DOHH2 (cell line): ENCODE measurements at regions not wholly inside any gene's neighbourhood (a gene's known extent, or its start where the extent isn't known, plus 50 kb on each side); places are given as distances from the start of the nearest gene placed in this dataset.

Experiments
- H3F3A ChIP-seq: fragments of 200-600 bp; sonication (generic), shearing (Covaris generic); 2 replicates; pipeline ENCODE4 v1.6.0; 2016; ENCODE audit warnings: antibody characterized with exemption, mild to moderate bottlenecking; ENCODE audit not compliant: control insufficient read depth, insufficient read depth
- H3K27ac ChIP-seq: fragments of 200-600 bp; sonication (generic); 2 replicates; pipeline ENCODE4 v1.5.1; 2014; ENCODE audit warnings: low read depth, mild to moderate bottlenecking, low read length, moderate library complexity
- H3K27me3 ChIP-seq: fragments of 200-600 bp; sonication (generic); 2 replicates; pipeline ENCODE4 v1.6.1; 2014; ENCODE audit warnings: mild to moderate bottlenecking, low read length, mixed read lengths; ENCODE audit not compliant: control insufficient read depth
- H3K36me3 ChIP-seq: fragments of 200-600 bp; sonication (generic); 2 replicates; pipeline ENCODE4 v1.6.1; 2014; ENCODE audit warnings: mild to moderate bottlenecking, low read length, moderate library complexity, mixed read lengths; ENCODE audit not compliant: control insufficient read depth
- H3K4me1 ChIP-seq: fragments of 200-600 bp; sonication (generic); 2 replicates; pipeline ENCODE4 v1.6.1; 2014; ENCODE audit warnings: mild to moderate bottlenecking, low read length, mixed read lengths; ENCODE audit not compliant: control insufficient read depth
- H3K4me2 ChIP-seq: fragments of 200-600 bp; sonication (generic); 2 replicates; pipeline ENCODE4 v1.6.0; 2014; ENCODE audit warnings: mild to moderate bottlenecking, low read length, moderate library complexity
- H3K4me3 ChIP-seq: fragments of 200-600 bp; sonication (generic); 2 replicates; pipeline ENCODE4 v1.5.1; 2014; ENCODE audit warnings: mild to moderate bottlenecking, low read length, mixed read lengths
- H3K79me2 ChIP-seq: fragments of 200-600 bp; sonication (generic); 2 replicates; pipeline ENCODE4 v1.6.1; 2014; ENCODE audit warnings: mild to moderate bottlenecking, low read length, mixed read lengths; ENCODE audit not compliant: control insufficient read depth
- H3K9me2 ChIP-seq: fragments of 200-600 bp; sonication (generic); replicated peaks from 2 replicates; pipeline ENCODE4 v1.6.1; 2014; ENCODE audit warnings: mild to moderate bottlenecking, low read length, mixed read lengths; ENCODE audit not compliant: control insufficient read depth
- H3K9me3 ChIP-seq: fragments of 200-600 bp; sonication (generic); 2 replicates; pipeline ENCODE4 v1.6.1; 2014; ENCODE audit warnings: antibody characterized with exemption, low read length, mixed read lengths; ENCODE audit not compliant: control insufficient read depth, insufficient read depth
- H4K20me1 ChIP-seq: fragments of 200-600 bp; sonication (generic); 2 replicates; pipeline ENCODE4 v1.6.0; 2014; ENCODE audit warnings: low read depth, mild to moderate bottlenecking, antibody characterized with exemption, low read length, moderate library complexity; ENCODE audit not compliant: control insufficient read depth, insufficient read depth
- EZH2phosphoT487 ChIP-seq: fragments of 200-600 bp; sonication (generic); IDR thresholded peaks from 2 replicates; pipeline ENCODE4 v1.6.1; 2017; ENCODE audit warnings: borderline replicate concordance, mild to moderate bottlenecking, antibody characterized with exemption, low read length, moderate library complexity, mixed read lengths
- TF ChIP-seq, protein P1 (sequence below): fragments of 200-600 bp; sonication (generic); IDR thresholded peaks from one replicate; pipeline ENCODE4 v1.5.1; 2014; ENCODE audit warnings: antibody characterized with exemption, mild to moderate bottlenecking, low read depth, low read length; ENCODE audit not compliant: poor library complexity, severe bottlenecking

DNA sequence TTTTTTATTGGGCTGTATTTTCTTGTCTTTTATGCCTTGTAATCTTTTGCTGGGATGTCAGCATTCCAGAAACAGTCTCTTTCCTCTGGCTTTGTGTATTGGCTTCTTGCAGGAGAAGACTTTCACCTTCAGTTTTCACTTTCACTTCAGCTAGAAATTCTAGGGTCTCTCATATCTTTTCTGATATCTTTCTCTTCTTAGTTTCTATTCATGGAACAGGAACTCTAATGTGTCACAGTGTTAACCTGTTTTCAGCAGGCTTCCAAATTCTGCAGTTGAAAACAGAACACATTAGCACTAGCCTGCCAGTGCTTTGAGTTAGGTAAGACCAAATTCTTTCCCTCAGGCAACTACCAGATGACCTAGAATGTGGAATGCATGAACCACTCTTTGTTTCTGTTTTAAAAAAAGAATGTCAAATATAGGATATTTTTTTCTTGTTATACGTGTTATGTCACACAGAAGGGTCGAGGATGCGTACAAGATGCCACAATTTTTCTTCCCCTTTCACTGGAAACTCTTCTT is 164.7 kb downstream of the TUSC1 start:
- H3K27me3 ChIP-seq, result no peaks in the 10 kb centered on the region
- TF ChIP-seq, protein P1, sequence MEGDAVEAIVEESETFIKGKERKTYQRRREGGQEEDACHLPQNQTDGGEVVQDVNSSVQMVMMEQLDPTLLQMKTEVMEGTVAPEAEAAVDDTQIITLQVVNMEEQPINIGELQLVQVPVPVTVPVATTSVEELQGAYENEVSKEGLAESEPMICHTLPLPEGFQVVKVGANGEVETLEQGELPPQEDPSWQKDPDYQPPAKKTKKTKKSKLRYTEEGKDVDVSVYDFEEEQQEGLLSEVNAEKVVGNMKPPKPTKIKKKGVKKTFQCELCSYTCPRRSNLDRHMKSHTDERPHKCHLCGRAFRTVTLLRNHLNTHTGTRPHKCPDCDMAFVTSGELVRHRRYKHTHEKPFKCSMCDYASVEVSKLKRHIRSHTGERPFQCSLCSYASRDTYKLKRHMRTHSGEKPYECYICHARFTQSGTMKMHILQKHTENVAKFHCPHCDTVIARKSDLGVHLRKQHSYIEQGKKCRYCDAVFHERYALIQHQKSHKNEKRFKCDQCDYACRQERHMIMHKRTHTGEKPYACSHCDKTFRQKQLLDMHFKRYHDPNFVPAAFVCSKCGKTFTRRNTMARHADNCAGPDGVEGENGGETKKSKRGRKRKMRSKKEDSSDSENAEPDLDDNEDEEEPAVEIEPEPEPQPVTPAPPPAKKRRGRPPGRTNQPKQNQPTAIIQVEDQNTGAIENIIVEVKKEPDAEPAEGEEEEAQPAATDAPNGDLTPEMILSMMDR, result no peak
- no peak for TF ChIP-seq EZH2phosphoT487
- no peaks in the 10 kb centered on the region for H3F3A ChIP-seq
- H3K27ac ChIP-seq, result no peak overlapping the region
- H3K4me2 ChIP-seq, result no peak overlapping the region
- H3K9me3 ChIP-seq, result no peaks in the 10 kb centered on the region
- H4K20me1 ChIP-seq, result no peaks in the 10 kb centered on the region
- H3K9me2 ChIP-seq, result no peaks in the 10 kb centered on the region
- H3K79me2 ChIP-seq, result no peaks in the 10 kb centered on the region
- H3K4me3 ChIP-seq, result no peak overlapping the region
- H3K36me3 ChIP-seq, result no peaks in the 10 kb centered on the region
- no peaks in the 10 kb centered on the region for H3K4me1 ChIP-seq

DNA sequence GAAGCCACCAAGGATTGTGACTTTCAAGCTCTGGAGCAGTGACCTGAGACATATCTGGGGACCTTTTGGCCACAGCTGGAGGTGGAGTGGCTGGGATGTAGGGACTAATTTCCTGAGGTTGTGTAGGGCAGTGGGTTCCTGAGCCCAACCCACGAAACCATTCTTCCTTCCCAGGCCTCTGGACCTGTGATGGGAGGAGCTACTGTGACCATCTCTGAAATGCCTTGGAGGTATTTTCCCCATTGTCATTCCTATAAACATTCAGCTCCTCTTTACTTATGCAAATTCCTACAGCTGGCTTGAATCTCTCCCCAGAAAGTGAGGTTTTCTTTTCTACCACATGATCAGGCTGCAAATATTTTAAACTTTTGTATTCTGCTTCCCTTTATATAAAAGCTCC is 172.6 kb downstream of the TUSC1 start:
- Histone ChIP-seq H3K9me3 (no peaks in the 10 kb centered on the region), H3F3A (no peaks in the 10 kb centered on the region), H3K79me2 (no peaks in the 10 kb centered on the region), H3K36me3 (no peaks in the 10 kb centered on the region), H3K4me2 (no peak overlapping the region), H3K27ac (no peak overlapping the region), H3K4me1 (no peaks in the 10 kb centered on the region), H3K27me3 (no peaks in the 10 kb centered on the region), H3K4me3 (no peak overlapping the region), H3K9me2 (no peaks in the 10 kb centered on the region), H4K20me1 (no peaks in the 10 kb centered on the region)
- TF ChIP-seq, protein P1, result no peak
- TF ChIP-seq EZH2phosphoT487, result no peak

DNA sequence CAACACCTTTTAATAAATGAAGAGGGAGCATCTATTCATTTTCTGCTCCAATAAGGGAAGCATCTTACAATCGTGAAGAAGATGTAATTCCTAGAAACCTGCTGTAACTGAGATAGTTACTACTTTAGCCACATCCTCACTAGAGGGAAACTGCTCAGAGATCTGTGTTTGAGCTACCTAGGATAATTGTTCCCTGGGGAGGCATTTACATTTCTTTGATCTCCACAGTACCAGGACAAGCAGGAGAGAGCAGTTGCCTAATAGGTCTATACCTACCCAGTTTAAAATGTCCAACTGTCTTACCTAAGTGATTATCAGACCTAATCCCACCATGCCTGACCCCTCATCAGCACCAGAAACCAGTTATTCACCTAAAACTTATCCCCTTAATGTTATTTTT is 196.9 kb downstream of the TUSC1 start:
- no peaks in the 10 kb centered on the region for H3K79me2 ChIP-seq
- H3F3A ChIP-seq, result no peaks in the 10 kb centered on the region
- no peaks in the 10 kb centered on the region for H3K9me2 ChIP-seq
- no peaks in the 10 kb centered on the region for H3K9me3 ChIP-seq
- no peaks in the 10 kb centered on the region for H3K4me1 ChIP-seq
- H3K36me3 ChIP-seq, result no peaks in the 10 kb centered on the region
- no peaks in the 10 kb centered on the region for H4K20me1 ChIP-seq
- H3K4me3 ChIP-seq, result no peak overlapping the region
- no peaks in the 10 kb centered on the region for H3K27me3 ChIP-seq
- no peak overlapping the region for H3K4me2 ChIP-seq
- H3K27ac ChIP-seq, result no peak overlapping the region
- no peak for TF ChIP-seq EZH2phosphoT487
- TF ChIP-seq, protein P1, result no peak
